ENCODE measurements at regions not wholly inside any gene's neighbourhood (a gene's known extent, or its start where the extent isn't known, plus 50 kb on each side); places are given as distances from the start of the nearest gene placed in this dataset.
"Not testable (repeated sequence)": the region's sequence is repeated elsewhere in the genome, so short reads cannot be mapped to it uniquely, and the experiment has no call there.

DNA sequence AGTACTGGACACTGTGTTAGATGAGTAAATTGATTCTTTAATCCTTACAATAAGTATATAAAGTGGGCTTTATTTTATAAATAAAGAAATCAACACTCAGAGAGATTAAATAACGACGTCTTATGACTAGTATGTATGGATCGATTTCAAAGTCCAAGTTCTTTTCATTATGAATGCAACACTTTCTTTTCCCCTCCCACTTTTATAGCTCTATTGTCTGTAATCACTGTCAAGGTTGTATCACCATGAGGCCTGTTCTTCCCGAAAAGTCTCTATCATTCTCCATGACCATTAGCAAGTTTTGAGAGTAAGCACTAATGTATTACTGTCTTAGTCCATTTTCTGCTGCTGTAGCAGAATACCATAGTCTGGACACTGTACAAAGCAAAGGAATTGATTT, 228.4 kb downstream of the TLR4 start:
- no peak for FAIRE-seq
- DNase-seq (ENCODE audit: extremely low spot score, insufficient read length, low read depth), result no peak

DNA sequence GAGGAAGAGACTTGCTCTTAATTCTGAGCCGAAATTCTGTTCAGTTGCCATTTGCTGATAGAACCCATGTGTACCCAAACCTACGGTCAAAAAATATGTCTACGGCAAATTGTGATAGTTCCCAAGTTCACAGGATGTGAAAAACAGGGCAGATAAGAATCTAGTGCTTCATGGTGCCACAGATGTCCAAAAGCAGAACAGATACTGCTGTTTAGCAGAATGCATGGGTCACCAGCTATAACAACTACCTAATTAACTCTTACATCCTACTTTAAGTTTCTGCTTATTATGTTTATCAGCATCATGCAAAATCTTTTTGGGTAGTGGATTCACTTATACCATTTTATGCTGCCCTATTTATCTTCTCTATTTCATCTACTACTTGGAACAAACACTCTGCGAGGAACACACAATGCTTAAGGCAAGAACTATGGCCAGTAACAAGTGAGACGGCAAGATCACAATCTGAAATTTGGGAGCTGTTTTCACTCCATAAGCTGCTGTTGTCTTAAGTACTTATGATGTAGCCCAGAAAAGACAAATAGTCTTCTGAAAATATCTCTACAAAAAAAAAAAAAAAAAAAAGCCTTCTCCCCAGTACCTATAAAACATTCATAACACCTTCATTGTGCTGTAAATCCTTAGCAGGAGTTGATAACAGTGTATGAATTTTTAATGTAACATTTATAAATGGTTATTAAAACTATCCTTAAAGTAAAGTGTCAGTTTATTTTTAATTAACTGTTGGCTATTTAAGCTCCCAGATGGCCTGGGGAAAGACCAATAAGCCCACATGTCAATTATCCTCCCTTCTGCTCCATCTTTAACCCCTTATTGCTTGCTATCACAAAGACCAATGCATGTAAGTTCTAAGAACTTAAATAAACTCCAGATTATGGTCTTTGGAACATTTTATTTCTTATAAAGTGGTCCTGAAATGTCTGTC, 232.3 kb downstream of the TLR4 start:
- no peak for FAIRE-seq

DNA sequence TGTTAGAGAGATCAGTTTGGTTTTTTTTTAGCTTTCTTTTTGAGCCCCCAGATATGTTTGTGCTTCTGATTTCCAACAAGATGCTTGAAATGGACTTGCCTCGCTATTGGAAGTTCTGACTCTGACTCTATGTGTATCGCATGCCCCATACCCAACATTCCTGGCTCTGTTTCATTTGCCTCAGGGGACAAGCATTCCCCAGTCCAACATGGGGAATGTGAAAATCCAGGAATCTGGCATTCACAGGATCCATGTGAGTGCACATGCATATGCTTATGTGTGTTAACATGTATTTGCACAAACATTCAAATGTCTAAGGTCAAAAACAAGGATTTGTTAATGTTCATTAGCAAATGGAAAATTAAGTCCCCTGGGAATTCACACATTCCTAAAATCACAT, 233.9 kb downstream of the TLR4 start:
- DNase-seq (ENCODE audit: extremely low spot score, insufficient read length, low read depth) (no peak), FAIRE-seq (no peak)

More for the DNA sequence above, 232.3 kb downstream of the TLR4 start:
- DNase-seq (ENCODE audit: extremely low spot score, insufficient read length, low read depth), result no peak

DNA sequence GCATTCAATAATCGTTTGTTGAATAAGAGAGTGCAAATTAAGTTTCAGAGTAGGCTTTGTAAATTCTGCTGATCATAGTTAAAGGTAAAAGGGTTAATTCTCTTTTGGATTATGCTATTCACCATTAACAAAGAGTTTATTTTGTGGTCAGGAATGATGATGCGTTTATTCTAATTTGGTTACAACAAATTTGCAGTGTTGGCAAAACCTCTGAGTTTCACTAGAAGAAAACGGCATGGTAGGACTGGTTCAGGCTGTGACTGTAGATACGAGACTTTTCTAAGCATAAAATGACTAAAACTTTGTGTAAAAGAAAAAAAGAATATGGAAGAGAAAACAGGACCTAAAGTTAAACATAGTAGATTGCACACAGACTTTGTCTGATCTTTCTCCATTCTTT, 234.7 kb downstream of the TLR4 start:
- FAIRE-seq (no peak), DNase-seq (ENCODE audit: extremely low spot score, insufficient read length, low read depth) (no peak)

DNA sequence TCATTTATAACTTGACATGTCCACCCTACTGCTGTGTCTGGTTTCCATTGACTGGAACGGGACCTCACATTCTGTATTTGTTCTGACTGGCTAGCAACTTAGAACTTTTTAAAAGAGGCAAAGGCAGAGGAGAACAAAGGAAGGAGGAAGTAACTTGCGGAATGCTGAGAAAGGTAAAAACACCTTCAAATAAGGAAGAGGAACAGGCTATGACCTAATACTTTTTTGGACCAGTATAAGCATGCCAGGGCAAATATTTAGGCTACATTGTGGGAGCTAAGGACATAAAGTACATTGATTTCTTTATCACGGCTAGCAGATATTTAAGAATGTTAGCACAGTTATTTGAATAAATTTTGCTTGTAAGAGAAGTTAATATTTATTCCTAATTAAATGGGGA, 240.5 kb downstream of the TLR4 start:
- not testable (repeated sequence) for FAIRE-seq

DNA sequence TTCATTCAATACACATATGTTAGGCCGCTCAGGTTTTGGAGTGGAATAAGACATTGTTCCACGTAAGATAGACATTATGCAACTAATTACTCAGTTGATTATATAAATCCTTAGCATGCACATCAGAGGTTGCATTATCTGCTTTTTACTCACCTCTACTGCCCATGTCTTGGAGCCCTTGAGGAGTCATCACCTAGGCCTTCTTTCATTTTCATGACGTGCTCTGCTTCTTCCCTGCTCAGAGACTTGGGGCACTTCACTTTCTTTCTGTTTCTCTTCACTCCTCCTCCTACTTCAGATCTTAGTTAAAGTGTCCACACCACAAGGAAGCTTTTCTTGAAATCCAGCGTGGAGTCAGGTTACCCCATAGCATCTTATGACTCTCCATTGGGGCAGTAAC, 241.1 kb downstream of the TLR4 start:
- FAIRE-seq (no peak), DNase-seq (ENCODE audit: extremely low spot score, insufficient read length, low read depth) (no peak)

More for the DNA sequence above, 240.5 kb downstream of the TLR4 start:
- not testable (repeated sequence) for DNase-seq (ENCODE audit: extremely low spot score, insufficient read length, low read depth)

DNA sequence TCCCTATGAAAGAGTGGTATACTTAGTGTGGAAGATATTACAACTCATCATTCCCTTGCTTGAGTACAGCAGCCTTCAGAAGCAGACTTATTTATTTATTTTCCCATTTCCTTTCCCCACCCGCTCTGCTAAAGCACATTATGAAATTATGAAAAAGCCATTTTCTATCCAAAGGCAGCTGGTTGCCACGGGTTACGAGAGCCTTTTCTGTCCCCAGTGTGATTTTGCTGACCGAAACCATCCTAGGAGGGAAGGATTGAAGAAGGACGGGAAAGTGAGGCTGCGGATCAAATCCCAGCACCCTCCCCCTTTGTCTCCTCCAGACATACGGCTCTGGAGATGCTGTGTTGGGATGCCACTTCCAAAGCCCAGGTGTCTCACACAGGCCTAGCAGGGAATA, 246.9 kb downstream of the TLR4 start:
- DNase-seq (ENCODE audit: extremely low spot score, insufficient read length, low read depth), result no peak
- no peak for FAIRE-seq

DNA sequence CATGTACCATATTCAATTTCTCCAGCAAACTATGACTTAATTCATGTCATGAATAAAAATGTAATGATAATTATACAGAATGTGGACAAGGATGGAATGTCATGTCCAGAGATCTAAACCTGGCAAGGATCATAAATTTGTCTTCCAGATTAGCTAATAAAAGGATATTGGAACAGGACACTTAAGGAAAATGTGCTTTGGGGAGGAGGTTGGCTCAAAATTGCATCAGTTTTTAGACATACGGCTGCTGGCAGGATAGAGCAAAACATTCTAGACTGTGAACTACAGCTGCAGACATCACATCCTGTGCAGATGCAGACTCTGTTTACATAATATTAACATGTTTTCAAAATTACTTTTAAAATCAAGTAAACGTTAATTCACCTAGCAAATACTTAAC, 248.4 kb downstream of the TLR4 start:
- DNase-seq (ENCODE audit: extremely low spot score, insufficient read length, low read depth) (no peak), FAIRE-seq (no peak)

DNA sequence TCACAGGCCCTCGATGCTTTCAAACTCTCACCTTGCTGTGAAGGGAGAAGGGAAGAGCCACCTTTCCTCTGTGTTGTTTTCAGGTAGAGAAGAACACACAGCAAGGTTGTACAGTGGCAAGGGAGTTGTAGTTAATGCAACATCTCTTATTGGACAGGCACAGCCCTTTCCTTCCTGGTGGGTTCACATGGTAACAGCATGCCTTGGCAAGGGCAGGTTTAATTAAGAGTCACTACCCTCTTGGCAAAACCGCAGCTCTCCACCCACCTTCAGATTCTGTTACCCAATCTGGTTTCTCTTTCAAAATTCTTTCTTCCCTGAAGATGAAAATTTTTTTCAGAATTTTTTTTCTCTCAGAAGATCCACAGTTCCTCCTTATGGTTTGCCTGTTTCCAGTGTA, 253.1 kb downstream of the TLR4 start:
- no peak for DNase-seq (ENCODE audit: extremely low spot score, insufficient read length, low read depth)
- no peak for FAIRE-seq

DNA sequence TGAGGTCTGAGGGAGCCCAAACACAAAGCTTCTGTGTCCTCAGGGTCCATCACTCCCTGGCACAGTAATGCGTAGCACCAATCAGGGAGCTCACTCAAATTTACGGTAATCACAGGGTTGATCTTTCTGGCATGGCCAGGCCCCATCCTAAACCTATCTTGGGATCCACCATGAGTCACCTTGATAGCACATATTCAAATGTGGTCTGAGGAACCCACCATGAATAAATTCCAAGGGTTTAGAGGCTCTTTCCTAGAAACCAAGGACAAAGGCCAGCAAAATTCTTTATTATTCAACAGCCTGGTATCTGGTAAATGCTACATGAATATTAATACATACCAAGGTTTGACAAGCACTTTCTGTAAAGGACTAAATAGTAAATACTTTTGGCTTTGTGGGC, 254.5 kb downstream of the TLR4 start:
- DNase-seq (ENCODE audit: extremely low spot score, insufficient read length, low read depth) (no peak), FAIRE-seq (no peak)

DNA sequence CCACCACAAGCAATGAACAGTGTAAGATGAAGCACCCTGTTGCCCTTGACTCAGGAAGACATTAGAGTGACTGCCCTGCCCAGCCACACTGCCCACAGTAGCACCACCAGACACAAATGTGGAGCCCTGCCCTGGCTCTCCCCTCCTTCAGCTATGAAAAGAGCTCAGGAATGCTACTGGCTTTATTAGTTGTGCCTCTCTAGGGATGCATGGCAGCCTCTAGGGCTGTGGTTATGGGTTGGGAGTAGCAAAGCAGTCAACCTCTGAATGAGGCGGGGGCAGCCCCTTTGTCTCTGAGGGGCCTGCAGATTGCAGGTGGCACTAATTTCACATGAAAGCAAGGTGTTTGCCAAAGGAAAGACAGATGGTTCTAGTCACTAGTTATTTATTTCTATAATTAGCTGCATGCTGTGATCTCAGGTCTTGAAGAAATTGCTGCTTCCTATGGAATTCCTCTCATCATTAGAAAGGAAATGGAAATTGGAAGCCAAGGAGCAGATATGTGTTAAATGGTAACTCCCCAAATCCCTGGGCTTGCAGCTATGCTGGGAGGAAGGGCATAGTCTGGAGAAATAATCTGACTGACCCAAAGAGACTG, 259.4 kb downstream of the TLR4 start:
- DNase-seq (ENCODE audit: extremely low spot score, insufficient read length, low read depth), result no peak

DNA sequence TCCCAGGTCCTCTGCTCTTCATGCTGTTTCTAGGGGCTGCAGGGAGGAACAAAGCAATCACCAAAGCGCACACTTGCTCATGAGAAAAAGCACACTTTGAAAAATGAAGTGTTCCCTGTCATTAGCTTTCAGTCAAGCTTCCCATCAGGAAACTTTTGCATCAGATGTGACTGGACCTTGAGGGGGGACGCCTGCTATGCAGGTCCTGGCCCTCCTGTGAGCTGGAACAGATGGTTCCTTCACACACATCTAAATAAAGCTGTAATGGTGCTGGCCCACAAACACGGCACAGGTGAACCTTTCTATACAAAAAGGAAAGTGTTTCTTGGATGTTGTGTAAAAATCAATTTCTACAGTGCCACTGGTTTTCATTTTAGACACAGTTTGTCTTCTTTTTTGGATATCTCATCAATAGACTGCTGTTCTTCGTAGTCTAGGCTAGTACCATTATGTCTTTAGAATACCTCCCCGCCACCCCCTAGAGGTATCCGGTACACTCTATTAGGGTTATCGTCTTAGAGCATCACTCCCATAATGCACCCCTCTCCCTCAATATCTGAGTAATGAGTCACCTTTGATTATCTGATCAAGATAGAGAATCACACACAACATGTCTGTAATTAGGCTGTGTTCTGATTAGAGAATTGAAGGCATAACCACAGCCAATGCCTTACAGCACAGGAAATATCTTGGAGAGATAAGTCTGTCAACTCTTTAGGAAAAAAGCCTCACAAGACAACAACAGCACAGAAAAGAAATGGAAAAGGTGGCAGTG, 266.3 kb downstream of the TLR4 start:
- DNase-seq (ENCODE audit: extremely low spot score, insufficient read length, low read depth) (no peak), FAIRE-seq (no peak)

More for the DNA sequence above, 259.4 kb downstream of the TLR4 start:
- no peak for FAIRE-seq

DNA sequence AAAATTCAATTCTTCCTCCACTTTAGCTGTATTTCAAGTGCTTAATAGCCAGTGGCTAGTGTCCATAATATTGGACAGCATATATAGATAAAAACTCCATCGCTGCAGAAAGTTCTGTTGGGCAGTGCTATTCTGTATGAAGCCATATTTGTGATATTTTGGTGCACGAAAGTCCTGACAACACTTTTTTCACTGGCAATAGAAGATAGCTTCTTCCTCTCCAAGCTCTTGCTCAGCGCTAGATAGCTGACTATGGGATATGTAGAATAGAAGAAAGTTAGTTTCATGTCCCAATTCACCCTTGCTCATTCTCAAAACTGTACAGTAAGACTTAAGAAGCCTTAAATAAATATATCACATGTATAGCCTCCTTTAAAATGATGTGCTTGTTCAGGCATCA, 269.9 kb downstream of the TLR4 start:
- DNase-seq (ENCODE audit: extremely low spot score, insufficient read length, low read depth) (no peak), FAIRE-seq (no peak)

DNA sequence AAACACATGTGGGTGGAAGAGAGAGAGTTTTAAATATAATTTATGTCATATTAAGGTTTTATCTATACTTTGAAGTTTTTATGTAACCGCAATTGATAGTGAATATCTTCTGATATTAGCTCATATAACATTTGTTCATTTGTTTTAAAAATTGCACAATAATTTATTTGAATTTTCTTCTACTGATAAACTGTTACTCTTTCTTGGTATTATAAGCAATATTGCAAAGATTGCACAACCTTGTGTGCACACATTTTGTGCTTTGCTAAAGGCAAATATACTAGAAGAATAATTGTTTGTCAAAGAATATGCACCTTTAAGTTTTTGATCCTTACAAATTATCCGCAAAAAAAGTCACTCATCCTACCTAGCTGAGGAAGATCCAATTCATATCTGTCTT, 275.7 kb downstream of the TLR4 start:
- DNase-seq (ENCODE audit: extremely low spot score, insufficient read length, low read depth), result no peak
- no peak for FAIRE-seq

DNA sequence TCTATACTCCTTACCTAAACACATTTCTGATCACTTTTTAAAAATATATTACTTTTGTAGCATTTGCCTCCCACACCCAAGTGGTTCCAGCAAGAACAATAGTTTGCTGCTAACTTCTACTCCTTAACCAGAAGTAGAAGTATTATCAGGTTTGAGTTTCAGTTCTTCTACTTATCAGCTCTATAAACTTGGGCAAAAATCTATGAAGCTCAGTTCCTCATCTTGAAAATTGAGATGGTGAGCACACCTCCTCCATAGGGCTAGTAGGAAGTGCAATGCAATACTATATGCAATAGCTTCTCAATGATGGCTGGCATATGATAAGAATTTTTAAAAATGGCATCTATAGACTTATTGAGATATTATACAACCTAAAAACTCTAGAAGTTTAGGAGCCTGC, 283.7 kb downstream of the TLR4 start:
- no peak for DNase-seq (ENCODE audit: extremely low spot score, insufficient read length, low read depth)
- no peak for FAIRE-seq

DNA sequence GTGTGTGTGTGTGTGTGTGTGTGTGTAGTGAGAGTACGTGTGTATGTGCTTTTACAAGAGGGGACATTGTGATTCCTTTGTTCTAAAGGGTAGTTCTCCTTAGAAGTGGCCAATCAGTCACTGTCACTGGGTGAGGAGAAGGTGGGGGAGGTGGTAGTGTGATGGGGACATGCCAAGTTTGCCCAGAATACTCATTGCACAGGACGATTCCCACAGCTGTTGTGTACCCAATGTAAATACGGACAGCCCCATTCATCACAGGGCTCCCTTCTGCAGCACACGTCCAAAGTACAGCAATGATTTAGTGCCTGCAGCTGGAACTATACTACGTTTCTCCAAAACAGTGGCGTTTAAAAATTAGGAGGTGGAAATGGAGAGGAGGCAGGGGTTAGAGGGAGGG, 287.8 kb downstream of the TLR4 start:
- FAIRE-seq, result no peak
- DNase-seq (ENCODE audit: extremely low spot score, insufficient read length, low read depth), result no peak

DNA sequence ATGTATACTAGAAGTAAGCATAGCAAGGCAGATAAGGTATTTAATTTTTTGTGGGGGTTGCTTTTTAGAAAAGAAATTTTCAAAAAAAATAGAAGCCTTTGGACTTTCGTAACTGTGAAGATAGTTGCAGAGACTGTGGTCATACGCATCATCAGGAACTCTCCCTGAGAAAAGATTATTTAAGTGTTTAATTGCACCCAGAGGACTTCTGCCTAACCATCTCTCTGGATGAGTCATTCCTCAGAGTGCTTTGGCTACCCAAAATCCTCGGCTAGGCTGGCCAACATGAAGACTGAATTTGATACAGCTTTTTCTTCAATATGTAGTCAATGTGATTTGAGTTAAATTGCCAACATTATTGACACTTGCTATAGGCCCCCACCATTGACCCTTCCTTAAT, 296.4 kb downstream of the TLR4 start:
- FAIRE-seq, result no peak

DNA sequence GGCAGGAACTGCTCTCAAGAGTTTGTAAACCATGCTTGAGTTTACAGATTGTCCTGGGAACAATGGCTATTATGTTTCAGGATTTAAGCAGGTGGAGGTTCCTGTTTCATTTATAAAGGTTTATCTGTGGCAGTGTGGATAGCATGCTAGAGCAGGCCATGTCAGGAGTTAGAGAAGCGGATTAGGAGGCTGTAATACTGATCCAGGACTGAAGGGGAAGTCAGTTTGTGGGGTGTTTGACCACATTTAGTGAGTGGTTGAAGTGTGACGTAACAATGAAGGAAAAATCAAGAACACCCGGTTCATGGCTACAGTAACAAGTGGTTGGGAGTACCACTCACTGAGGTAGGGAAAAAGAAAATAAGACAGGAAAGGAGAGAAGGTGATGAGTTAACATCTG, 299.0 kb downstream of the TLR4 start:
- no peak for DNase-seq (ENCODE audit: extremely low spot score, insufficient read length, low read depth)
- no peak for FAIRE-seq

More for the DNA sequence above, 296.4 kb downstream of the TLR4 start:
- DNase-seq (ENCODE audit: extremely low spot score, insufficient read length, low read depth), result no peak

DNA sequence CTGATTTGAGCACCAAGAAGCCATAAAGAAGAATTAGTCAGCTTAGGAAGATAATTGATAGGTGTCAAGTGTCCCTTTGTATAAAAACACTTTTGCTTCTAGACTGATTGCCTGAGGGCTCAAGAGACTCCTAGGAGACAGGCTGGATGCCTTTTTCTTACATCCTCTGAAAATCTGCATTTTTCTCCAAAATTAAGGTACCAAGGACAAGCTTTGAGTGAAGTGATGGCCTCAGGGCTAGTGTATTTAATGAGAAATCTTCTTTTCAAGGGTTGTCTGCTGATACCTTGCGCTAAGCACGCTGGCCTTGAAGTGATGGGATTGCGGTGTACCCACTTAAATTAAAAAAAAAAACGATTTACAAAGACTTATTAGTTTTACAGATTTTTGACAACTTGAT, 304.0 kb downstream of the TLR4 start:
- no peak for FAIRE-seq
- DNase-seq (ENCODE audit: extremely low spot score, insufficient read length, low read depth), result no peak

DNA sequence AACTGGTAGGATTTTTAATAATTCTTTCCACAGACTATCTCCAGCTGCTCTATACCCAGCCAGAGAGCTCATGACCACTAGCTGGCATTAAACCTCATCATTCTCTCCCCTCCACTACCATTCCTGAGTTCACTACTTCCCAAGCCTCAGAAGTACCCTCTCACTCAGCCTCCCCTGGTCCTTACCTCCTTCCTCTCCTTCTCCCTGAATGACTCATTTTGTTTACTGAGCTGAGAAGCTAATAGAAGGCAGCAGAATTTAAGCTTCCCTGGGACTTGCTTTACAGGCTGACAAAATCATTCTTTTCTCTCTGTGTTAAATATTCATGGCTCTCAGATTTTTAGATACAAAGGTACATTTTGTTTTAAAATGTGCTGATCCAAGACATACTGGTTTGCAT, 305.4 kb downstream of the TLR4 start:
- FAIRE-seq (no peak), DNase-seq (ENCODE audit: extremely low spot score, insufficient read length, low read depth) (no peak)

DNA sequence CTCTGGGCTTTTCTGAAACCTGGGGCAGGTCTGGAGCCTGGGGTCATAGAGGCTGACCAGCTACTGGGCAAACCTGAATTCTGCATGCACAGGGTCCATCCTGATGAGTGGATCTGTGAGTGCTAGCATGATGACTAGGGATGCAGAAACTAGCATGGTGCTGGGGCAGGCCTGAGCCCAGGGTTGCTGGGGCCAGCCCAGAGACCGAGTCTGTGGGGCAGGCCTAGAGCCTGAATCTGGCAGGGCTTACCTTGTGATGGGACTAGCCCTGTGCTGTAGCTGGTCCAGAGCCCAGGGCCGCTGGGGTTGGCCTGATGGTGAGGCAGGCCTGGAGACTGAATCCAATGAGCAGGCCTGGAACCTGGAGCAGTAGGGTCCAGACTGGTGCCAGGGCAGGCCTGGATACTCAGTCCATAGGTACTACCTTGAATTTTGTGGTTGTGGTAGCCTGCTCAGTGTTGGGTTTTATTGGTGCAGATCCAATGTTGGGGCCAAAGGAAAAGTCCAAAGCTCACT, 313.5 kb downstream of the TLR4 start:
- no peak for DNase-seq (ENCODE audit: extremely low spot score, insufficient read length, low read depth)
- FAIRE-seq, result no peak
